ENCODE measurements at regions not wholly inside any gene's neighbourhood (a gene's known extent, or its start where the extent isn't known, plus 50 kb on each side); places are given as distances from the start of the nearest gene placed in this dataset.

GRCh38 chr4:171186700-171187099 lies 626.5 kb upstream of the GALNTL6 start:
- H3K36me3 ChIP-seq, result no peaks in the 10 kb centered on the region
- no peaks in the 10 kb centered on the region for H3K27me3 ChIP-seq
- no peaks in the 10 kb centered on the region for H3K9me3 ChIP-seq
- no peak for DNase-seq
- no peak overlapping the region for H3K4me3 ChIP-seq

- DNase-seq, result no peak
- Histone ChIP-seq H3K4me3 (no peak overlapping the region), H3K27me3 (no peaks in the 10 kb centered on the region), H3K36me3 (no peaks in the 10 kb centered on the region), H3K9me3 (no peaks in the 10 kb centered on the region)
These were observed 632.1 kb upstream of the GALNTL6 start for GRCh38 chr4:171181090-171181489.

GRCh38 chr4:171170671-171171070 lies 642.5 kb upstream of the GALNTL6 start:
- no peak overlapping the region for H3K4me3 ChIP-seq
- DNase-seq, result no peak
- H3K9me3 ChIP-seq, result no peaks in the 10 kb centered on the region
- H3K27me3 ChIP-seq, result no peaks in the 10 kb centered on the region
- no peaks in the 10 kb centered on the region for H3K36me3 ChIP-seq

- no peaks in the 10 kb centered on the region for H3K9me3 ChIP-seq
- no peaks in the 10 kb centered on the region for H3K27me3 ChIP-seq
- no peak for DNase-seq
- H3K4me3 ChIP-seq, result no peak overlapping the region
- no peaks in the 10 kb centered on the region for H3K36me3 ChIP-seq
These were observed 643.8 kb upstream of the GALNTL6 start for GRCh38 chr4:171169396-171169795.

GRCh38 chr4:171162478-171162877 lies 650.7 kb upstream of the GALNTL6 start:
- no peaks in the 10 kb centered on the region for H3K9me3 ChIP-seq
- no peaks in the 10 kb centered on the region for H3K36me3 ChIP-seq
- no peaks in the 10 kb centered on the region for H3K27me3 ChIP-seq
- H3K4me3 ChIP-seq, result no peak overlapping the region
- DNase-seq, result no peak

GRCh38 chr4:171157462-171158082 lies 655.6 kb upstream of the GALNTL6 start:
- H3K9me3 ChIP-seq, result no peaks in the 10 kb centered on the region
- no peak for DNase-seq
- H3K36me3 ChIP-seq, result no peaks in the 10 kb centered on the region
- no peaks in the 10 kb centered on the region for H3K27me3 ChIP-seq
- no peak overlapping the region for H3K4me3 ChIP-seq

GRCh38 chr4:171142639-171143038 lies 670.6 kb upstream of the GALNTL6 start:
- H3K9me3 ChIP-seq, result no peaks in the 10 kb centered on the region
- H3K27me3 ChIP-seq, result no peaks in the 10 kb centered on the region
- DNase-seq, result no peak
- no peaks in the 10 kb centered on the region for H3K36me3 ChIP-seq
- no peak overlapping the region for H3K4me3 ChIP-seq

- H3K27me3 ChIP-seq, result no peaks in the 10 kb centered on the region
- H3K4me3 ChIP-seq, result no peak overlapping the region
- no peak for DNase-seq
- H3K36me3 ChIP-seq, result no peaks in the 10 kb centered on the region
- H3K9me3 ChIP-seq, result no peaks in the 10 kb centered on the region
These were observed 671.2 kb upstream of the GALNTL6 start for GRCh38 chr4:171142045-171142444.

GRCh38 chr4:171130256-171130801 lies 682.9 kb upstream of the GALNTL6 start:
- no peaks in the 10 kb centered on the region for H3K9me3 ChIP-seq
- DNase-seq, result no peak
- no peak overlapping the region for H3K4me3 ChIP-seq
- H3K27me3 ChIP-seq, result no peaks in the 10 kb centered on the region
- no peaks in the 10 kb centered on the region for H3K36me3 ChIP-seq

- Histone ChIP-seq H3K9me3 (no peaks in the 10 kb centered on the region), H3K36me3 (no peaks in the 10 kb centered on the region), H3K4me3 (no peak overlapping the region), H3K27me3 (no peaks in the 10 kb centered on the region)
- DNase-seq, result no peak
These were observed 695.1 kb upstream of the GALNTL6 start for GRCh38 chr4:171118091-171118490.

- no peaks in the 10 kb centered on the region for H3K9me3 ChIP-seq
- H3K4me3 ChIP-seq, result no peak overlapping the region
- no peaks in the 10 kb centered on the region for H3K27me3 ChIP-seq
- no peak for DNase-seq
- no peaks in the 10 kb centered on the region for H3K36me3 ChIP-seq
These were observed 695.7 kb upstream of the GALNTL6 start for GRCh38 chr4:171117457-171117856.

GRCh38 chr4:171101845-171102244 lies 711.4 kb upstream of the GALNTL6 start:
- DNase-seq, result no peak
- no peak overlapping the region for H3K4me3 ChIP-seq
- no peaks in the 10 kb centered on the region for H3K9me3 ChIP-seq
- H3K27me3 ChIP-seq, result no peaks in the 10 kb centered on the region
- H3K36me3 ChIP-seq, result no peaks in the 10 kb centered on the region

- H3K27me3 ChIP-seq, result no peaks in the 10 kb centered on the region
- H3K4me3 ChIP-seq, result no peak overlapping the region
These were observed 726.1 kb upstream of the GALNTL6 start for GRCh38 chr4:171087089-171087488.

GRCh38 chr4:171067422-171067821 lies 745.8 kb upstream of the GALNTL6 start:
- H3K36me3 ChIP-seq, result no peaks in the 10 kb centered on the region
- H3K4me3 ChIP-seq, result no peak overlapping the region
- no peaks in the 10 kb centered on the region for H3K27me3 ChIP-seq
- no peak for DNase-seq
- no peaks in the 10 kb centered on the region for H3K9me3 ChIP-seq

More at GRCh38 chr4:171087089-171087488, 726.1 kb upstream of the GALNTL6 start:
- Histone ChIP-seq H3K9me3 (no peaks in the 10 kb centered on the region), H3K36me3 (no peaks in the 10 kb centered on the region)
- DNase-seq, result no peak

- DNase-seq, result no peak
- H3K36me3 ChIP-seq, result no peaks in the 10 kb centered on the region
- H3K9me3 ChIP-seq, result no peaks in the 10 kb centered on the region
- H3K4me3 ChIP-seq, result no peak overlapping the region
- no peaks in the 10 kb centered on the region for H3K27me3 ChIP-seq
These were observed 763.8 kb upstream of the GALNTL6 start for GRCh38 chr4:171049380-171049779.

GRCh38 chr4:171042989-171043524 lies 770.1 kb upstream of the GALNTL6 start:
- Histone ChIP-seq H3K9me3 (no peaks in the 10 kb centered on the region), H3K27me3 (no peaks in the 10 kb centered on the region), H3K36me3 (no peaks in the 10 kb centered on the region), H3K4me3 (no peak overlapping the region)
- no peak for DNase-seq

- Histone ChIP-seq H3K9me3 (no peaks in the 10 kb centered on the region), H3K27me3 (no peaks in the 10 kb centered on the region), H3K36me3 (no peaks in the 10 kb centered on the region), H3K4me3 (no peak overlapping the region)
- no peak for DNase-seq
These were observed 777.3 kb upstream of the GALNTL6 start for GRCh38 chr4:171035909-171036308.

- Histone ChIP-seq H3K9me3 (no peaks in the 10 kb centered on the region), H3K36me3 (no peaks in the 10 kb centered on the region), H3K4me3 (no peak overlapping the region), H3K27me3 (no peaks in the 10 kb centered on the region)
- DNase-seq, result no peak
These were observed 781.9 kb upstream of the GALNTL6 start for GRCh38 chr4:171031338-171031737.
